ENCODE measurements at regions not wholly inside any gene's neighbourhood (a gene's known extent, or its start where the extent isn't known, plus 50 kb on each side); places are given as distances from the start of the nearest gene placed in this dataset.

DNA sequence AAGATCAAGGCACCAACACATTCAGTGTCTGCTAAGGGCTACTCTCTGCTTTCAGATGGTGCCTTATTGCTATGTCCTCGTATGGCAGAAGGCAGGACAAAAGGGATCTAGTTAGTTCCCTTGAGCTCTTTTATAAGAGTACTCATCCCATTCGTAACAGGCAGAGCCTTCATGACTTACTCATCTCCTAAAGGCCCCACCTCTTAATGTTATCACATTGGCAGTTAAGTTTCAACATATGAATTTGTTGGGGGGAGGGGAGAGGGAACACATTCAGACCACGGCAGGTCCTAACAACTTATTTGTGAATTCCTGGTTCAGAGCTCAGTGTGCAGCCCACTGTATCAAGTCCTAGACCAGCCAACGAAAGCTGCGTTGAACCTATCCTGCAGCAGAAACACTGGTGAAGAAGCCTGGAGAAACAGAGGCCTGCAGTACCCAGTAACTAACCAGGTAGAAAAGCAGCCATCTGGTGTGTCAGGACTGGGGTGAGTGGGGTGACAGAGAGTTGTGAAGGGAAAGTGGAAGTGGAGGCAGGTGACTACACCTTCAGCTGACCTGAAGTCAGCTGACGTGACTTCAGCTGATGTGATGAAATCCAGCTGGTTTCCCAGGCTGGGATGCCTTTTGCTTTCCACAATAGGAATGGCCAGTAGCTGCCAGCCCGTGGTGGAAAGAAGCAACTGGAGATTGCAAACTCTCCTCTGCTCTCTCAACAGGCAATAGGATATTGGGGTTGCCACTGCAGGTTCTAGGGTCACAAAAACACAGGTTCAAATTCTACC lies 101.6 kb upstream of the PLXNC1 start:
- Histone ChIP-seq H3K36me3 (no peaks in the 10 kb centered on the region), H3K27me3 (no peaks in the 10 kb centered on the region), H3K4me1 (peaks cover 18% of the 10 kb centered on the region), H3K9me3 (no peaks in the 10 kb centered on the region), H3K4me3 (no peak overlapping the region), H3K27ac (no peak overlapping the region)
- TF ChIP-seq POLR2A (IDR thresholded peaks at IDR 0.05) (no peak), POLR2AphosphoS5 (IDR thresholded peaks at IDR 0.05; ENCODE audit: insufficient read depth in 1 of 2, low read depth in 1 of 2) (no peak), CTCF (IDR thresholded peaks at IDR 0.05) (no peak)
- intact Hi-C loops (cut with DNase I), result no loop called here
- DNase-seq (ENCODE audit: extremely low spot score in 2 of 2), result no peak

GRCh38 chr12:94047781-94048567 lies 100.4 kb upstream of the PLXNC1 start:
- Histone ChIP-seq H3K4me3 (no peak overlapping the region), H3K27me3 (no peaks in the 10 kb centered on the region), H3K27ac (no peak overlapping the region), H3K9me3 (no peaks in the 10 kb centered on the region), H3K4me1 (peaks cover 18% of the 10 kb centered on the region), H3K36me3 (no peaks in the 10 kb centered on the region)
- intact Hi-C loops (cut with DNase I), result no loop called here
- TF ChIP-seq POLR2AphosphoS5 (IDR thresholded peaks at IDR 0.05; ENCODE audit: insufficient read depth in 1 of 2, low read depth in 1 of 2), result peak in 1 of 2 donors; percentile 42
- no peak for TF ChIP-seq CTCF (IDR thresholded peaks at IDR 0.05)
- no peak for DNase-seq (ENCODE audit: extremely low spot score in 2 of 2)

DNA sequence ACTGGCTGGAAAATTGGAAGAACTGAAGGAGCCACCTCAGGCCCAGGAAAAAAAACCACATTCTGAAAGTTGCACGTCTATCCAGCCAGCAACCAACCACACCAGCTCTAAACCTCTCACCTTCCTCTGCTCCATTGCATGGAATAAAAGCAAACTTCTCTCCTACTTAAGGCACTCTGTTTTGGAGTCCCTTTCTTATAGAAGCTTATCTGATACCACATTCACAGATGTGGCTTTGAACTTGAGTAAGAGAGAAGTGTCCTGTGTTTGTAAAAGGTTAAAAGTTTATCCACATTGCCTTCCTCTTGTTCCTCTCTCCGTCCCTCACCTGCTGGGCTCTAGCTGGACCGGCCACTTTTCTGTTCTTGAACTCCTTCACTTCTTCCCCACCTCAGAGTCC lies 99.6 kb upstream of the PLXNC1 start:
- no peak overlapping the region for H3K27ac ChIP-seq
- H3K4me1 ChIP-seq, result peaks cover 18% of the 10 kb centered on the region
- intact Hi-C loops (cut with DNase I), result no loop called here
- H3K4me3 ChIP-seq, result no peak overlapping the region
- TF ChIP-seq POLR2AphosphoS5 (IDR thresholded peaks at IDR 0.05; ENCODE audit: insufficient read depth in 1 of 2, low read depth in 1 of 2) (no peak), POLR2A (IDR thresholded peaks at IDR 0.05) (no peak), CTCF (IDR thresholded peaks at IDR 0.05) (no peak)
- H3K9me3 ChIP-seq, result no peaks in the 10 kb centered on the region
- no peak for DNase-seq (ENCODE audit: extremely low spot score in 2 of 2)
- H3K27me3 ChIP-seq, result no peaks in the 10 kb centered on the region
- no peaks in the 10 kb centered on the region for H3K36me3 ChIP-seq

GRCh38 chr12:94049718-94050117 lies 98.7 kb upstream of the PLXNC1 start:
- intact Hi-C loops (cut with DNase I), result no loop called here
- H3K4me1 ChIP-seq, result peaks cover 18% of the 10 kb centered on the region
- TF ChIP-seq POLR2AphosphoS5 (IDR thresholded peaks at IDR 0.05; ENCODE audit: insufficient read depth in 1 of 2, low read depth in 1 of 2) (no peak), CTCF (IDR thresholded peaks at IDR 0.05) (no peak), POLR2A (IDR thresholded peaks at IDR 0.05) (no peak)

GRCh38 chr12:94053676-94054075 lies 94.7 kb upstream of the PLXNC1 start:
- no peaks in the 10 kb centered on the region for H3K36me3 ChIP-seq
- no peak overlapping the region for H3K4me3 ChIP-seq
- no peaks in the 10 kb centered on the region for H3K4me1 ChIP-seq
- intact Hi-C loops (cut with DNase I), result no loop called here
- no peak for DNase-seq (ENCODE audit: extremely low spot score in 2 of 2)
- H3K27ac ChIP-seq, result no peak overlapping the region
- no peaks in the 10 kb centered on the region for H3K27me3 ChIP-seq
- no peaks in the 10 kb centered on the region for H3K9me3 ChIP-seq
- TF ChIP-seq CTCF (IDR thresholded peaks at IDR 0.05), result no peak
- TF ChIP-seq POLR2A (IDR thresholded peaks at IDR 0.05), result no peak
- no peak for TF ChIP-seq POLR2AphosphoS5 (IDR thresholded peaks at IDR 0.05; ENCODE audit: insufficient read depth in 1 of 2, low read depth in 1 of 2)

More at GRCh38 chr12:94049718-94050117, 98.7 kb upstream of the PLXNC1 start:
- H3K36me3 ChIP-seq, result no peaks in the 10 kb centered on the region
- no peak for DNase-seq (ENCODE audit: extremely low spot score in 2 of 2)
- no peaks in the 10 kb centered on the region for H3K27me3 ChIP-seq
- no peak overlapping the region for H3K27ac ChIP-seq
- no peak overlapping the region for H3K4me3 ChIP-seq
- no peaks in the 10 kb centered on the region for H3K9me3 ChIP-seq
